Stromal cell of bone marrow (primary cell): ENCODE measurements at regions not wholly inside any gene's neighbourhood (a gene's known extent, or its start where the extent isn't known, plus 50 kb on each side); places are given as distances from the start of the nearest gene placed in this dataset.
A peak's percentile ranks its signal among the peaks of the same experiment; 100 is the strongest.

ENCODE experiments used
- DNase-seq: peaks from one replicate; pipeline ENCODE4 v3.0.0-alpha.2; 2012; ENCODE audit warnings: low read depth

- DNase-seq: no peak
These were observed 60.3 kb downstream of the SEC61B start for GRCh38 chr9:99282406-99282805.

DNA sequence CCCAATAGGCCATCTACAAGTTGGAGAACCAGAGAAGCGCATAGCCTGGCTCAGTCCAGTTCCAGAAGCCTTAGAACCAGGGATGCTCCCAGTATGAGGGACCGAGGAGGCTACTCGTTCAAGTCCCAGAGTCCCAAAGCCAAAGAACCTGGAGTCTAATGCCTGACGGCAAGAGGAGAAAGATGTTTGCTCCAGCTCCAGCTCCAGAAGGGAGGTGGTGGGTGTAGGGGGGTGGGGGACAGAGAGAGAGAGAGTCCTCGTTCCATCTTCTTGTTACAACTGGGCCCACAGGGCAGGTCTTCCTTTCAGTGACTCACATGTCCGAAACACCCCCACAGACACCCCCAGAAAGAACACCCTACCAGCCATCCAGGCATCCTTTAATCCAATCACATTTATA, 63.9 kb downstream of the SEC61B start:
- no peak for DNase-seq

DNA sequence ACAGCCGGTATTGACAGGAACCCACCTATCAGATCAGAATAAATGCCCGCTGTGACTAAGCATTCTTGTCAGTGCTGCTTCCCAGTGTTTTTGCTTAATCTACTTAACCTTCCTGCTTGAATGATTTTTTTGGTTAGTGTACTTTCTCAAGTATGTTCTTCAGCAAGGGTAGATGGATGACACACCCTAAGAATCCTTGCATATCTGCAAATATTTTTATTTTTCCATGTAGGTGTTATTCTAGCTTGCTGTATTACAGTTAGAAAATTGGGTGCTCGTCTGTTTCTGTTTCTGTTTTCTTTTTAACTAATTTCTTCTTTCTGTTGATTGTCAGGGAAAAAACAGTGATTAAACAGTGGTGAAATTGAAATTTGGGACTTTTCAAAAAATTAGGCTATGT, 64.5 kb downstream of the SEC61B start:
- no peak for DNase-seq

- no peak for DNase-seq
These were observed 65.6 kb downstream of the SEC61B start for GRCh38 chr9:99287641-99288040.

- DNase-seq: no peak
These were observed 66.7 kb downstream of the SEC61B start for GRCh38 chr9:99288830-99289229.

DNA sequence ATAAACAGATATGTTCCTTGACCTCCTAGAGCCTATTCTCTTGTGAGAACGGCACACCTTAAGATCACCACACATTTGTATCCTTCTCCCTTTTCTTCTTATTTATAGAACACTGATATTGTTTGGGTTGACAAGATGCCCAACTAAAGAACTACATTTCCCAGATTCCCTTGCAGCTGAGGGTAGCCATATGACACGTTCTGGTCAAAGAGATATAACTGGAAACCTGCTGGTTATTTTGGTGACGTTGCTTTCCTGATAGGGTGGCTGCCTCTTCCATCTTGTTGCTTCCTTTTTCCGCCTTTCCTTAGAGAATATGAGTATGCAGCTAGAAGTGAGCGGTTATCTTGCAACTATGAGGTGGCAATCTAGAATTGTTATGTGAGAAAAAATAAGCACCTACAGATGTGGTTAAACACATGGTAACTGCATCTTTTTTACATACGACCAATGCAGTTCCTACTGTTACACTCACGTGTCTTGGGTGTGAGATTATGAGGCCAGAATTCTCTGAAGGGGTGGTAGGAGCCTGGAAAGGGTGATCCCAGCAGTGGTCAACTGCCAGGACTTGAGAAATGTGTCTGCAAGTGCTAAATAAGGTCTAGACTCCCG, 72.9 kb downstream of the SEC61B start:
- no peak for DNase-seq

- DNase-seq: no peak
These were observed 74.3 kb downstream of the SEC61B start for GRCh38 chr9:99296291-99296951.

DNA sequence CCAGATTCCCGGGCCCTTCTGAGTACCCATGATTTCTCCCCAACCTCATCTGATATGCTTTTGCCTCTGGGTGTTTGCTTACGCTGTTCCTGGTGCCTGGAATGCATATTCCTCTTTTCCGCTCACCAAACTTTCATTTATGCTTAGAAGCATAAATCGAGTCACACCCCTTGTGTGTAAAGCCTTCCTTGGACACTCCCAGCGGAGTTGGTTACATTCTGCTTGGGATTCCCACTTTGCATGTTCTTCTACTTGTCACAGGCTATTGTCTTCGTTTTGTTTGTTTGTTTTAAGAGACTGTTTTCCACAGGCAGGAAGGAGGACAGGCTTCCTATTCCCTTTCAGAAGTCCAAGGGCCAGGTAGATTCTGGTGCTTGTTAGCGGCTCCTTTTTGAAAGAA, 76.5 kb downstream of the SEC61B start:
- no peak for DNase-seq

DNA sequence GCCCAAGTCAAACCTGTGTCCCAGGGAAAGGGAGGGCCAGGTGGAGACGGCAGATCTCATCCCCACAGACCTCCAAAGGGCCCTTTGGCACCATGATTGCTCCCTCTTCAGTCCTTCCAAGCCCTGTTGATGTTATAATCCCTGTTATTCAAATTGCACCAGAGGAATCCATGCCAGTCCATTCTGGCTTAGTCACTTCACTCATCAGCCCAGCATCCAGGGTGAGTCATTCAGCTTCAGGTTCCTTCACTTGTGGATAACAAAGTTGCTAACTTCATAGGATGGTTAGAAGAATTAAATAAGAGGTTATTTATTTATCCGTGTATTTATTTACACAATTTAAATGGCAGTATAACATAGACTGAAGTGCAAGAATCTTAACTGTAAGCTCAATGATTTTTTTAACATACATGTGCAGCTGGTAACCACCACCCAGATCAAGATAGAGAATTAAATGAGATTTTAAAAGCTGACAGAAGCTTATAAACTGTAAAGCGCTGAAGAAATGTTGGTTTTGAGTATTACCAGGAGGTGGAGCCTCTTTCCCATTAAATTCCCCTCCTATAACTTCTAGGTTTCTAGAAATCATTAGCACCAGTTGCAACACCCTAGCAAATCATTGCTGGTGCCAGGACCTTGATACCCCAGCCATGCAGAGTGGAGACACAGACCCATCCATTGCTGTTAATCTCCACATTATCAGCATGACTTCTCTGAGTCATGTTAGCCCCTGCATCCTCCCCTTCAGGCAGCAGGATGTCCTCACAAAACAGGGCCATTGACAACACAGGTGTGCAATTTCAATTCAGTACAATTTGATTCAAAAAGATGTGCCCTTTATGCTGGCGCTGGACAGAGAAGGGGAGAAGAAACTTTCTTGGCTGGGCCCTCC, 77.4 kb downstream of the SEC61B start:
- DNase-seq: peak; percentile 69

DNA sequence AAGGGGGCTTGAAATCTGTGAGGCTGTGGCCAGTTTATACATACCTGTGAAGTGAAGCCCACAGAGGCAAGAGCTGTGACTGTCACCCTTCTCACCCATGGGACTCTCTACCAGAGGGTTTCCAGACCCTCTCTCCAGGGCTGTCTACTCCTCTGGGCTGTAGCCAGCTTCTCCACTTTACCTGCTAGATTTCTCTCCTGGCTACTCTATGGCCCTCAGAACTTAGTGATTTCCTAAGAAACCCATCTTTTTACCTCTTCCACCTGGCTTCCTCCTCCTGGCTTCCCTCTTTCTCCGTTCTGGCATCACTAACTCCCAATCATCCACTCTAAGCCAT, 78.0 kb downstream of the SEC61B start:
- no peak for DNase-seq

DNA sequence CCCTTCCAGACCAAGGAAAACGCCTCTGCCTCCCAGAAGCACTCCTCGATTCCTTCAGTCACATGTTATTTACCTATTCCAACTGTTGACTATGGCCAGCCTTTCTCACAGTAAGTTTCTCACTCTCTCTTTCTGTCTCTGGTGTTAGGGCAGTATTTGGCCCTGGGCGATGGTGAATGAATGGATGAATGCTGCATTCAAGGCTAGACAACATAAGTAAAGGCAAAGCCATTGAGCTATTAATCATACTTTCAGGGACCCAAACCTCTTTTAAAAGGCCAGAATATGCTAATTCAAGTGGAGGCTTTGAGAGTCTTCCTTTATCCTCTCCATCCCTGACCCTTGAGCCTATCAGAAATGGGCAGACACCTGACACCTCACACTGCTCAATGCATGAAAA, 78.5 kb downstream of the SEC61B start:
- no peak for DNase-seq

DNA sequence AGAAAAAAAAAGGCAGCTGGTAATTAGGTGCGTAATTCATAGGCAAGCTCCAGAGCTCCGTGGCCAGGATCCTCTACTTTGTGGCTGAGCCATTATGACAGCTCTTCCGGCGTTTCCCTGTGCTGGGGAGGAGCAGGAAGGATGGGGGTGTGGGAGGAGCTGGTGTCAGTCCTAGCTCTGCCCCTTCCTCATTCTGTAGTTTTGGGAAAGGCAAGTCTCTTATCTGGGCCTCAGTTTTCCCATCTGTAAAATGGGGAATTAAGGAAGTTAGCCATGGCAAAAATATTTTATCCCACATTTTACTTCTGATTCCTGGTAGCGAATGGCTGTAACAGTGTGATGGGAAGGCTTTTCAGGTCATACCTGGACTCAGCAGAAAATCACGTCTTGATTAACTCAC, 81.1 kb downstream of the SEC61B start:
- no peak for DNase-seq

GRCh38 chr9:99305124-99305523, 83.0 kb downstream of the SEC61B start:
- DNase-seq: no peak

DNA sequence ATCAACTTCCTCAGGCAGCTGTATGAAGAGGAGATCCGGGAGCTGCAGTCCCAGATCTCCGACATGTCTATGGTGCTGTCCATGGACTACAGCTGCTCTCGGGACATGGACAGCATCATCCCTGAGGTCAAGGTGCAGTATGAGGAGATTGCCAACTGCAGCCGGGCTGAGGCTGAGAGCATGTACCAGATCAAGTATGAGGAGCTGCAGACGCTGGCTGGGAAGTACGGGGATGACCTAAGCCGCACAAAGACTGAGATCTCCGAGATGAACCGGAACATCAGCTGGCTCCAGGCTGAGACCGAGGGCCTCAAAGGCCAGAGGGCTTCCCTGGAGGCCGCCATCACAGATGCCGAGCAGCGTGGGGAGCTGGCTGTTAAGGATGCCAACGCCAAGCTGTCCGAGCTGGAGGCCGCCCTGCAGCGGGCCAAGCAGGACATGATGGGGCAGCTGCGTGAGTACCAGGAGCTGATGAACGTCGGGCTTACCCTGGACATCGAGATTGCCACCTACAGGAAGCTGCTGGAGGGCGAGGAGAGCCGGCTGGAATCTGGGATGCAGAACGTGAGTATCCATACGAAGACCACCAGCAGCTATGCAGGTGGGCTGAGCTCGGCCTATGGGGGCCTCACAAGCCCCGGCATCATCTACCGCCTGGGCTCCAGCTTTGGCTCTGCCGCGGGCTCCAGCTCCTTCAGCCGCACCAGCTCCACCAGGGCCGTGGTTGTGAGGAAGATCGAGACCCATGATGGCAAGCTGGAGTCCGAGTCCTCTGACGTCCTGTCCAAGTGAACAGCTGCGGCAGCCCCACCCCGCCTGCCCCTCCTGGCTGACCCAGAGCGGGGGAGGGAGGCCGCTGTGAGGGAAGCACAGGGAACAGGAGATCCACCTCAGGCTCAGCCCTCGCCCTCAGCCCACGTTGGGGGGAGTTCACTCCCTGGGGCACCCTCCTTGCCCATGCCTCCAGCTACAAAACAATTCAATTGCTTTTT, 84.0 kb downstream of the SEC61B start:
- DNase-seq: no peak

- DNase-seq: no peak
These were observed 85.8 kb downstream of the SEC61B start for GRCh38 chr9:99307851-99308250.

- no peak for DNase-seq
These were observed 87.3 kb downstream of the SEC61B start for GRCh38 chr9:99309141-99309939.

DNA sequence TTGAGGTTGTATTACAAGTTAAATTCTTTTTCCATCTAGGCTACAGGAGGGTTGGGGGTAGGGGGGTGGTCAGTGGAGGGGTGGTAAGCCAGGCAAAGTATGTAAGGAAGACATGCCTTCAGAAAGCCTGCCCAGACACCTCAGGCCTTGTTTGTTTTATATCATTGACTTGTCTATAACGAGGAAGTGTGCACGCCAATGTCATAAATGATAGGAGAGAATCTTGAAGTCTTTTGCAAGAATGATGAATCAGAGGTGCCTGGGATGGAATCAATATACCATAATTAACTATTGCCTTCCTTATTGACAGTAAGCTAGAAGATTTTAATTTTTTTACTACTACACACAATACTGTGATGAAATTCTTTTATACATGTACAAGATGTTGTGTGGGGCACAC, 90.7 kb downstream of the SEC61B start:
- DNase-seq: no peak

- no peak for DNase-seq
These were observed 97.0 kb downstream of the SEC61B start for GRCh38 chr9:99319048-99319447.

- DNase-seq: no peak
These were observed 100.2 kb downstream of the SEC61B start for GRCh38 chr9:99322299-99322698.

- peak; percentile 38 for DNase-seq
These were observed 104.2 kb downstream of the SEC61B start for GRCh38 chr9:99326112-99326916.

DNA sequence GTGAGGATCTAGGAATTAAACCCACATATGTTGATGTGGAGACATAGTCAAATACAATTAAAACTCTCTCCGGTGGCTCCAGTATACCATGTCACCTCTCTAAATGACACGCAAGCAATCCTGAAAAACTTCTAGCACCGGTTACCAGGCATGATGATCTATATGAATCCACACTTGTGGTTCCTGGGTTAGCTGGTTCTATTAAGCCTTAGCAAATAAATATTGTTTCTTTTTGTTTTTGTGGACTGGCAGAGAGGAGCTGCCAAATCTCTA, 104.8 kb downstream of the SEC61B start:
- DNase-seq: no peak
